ENCODE measurements at regions not wholly inside any gene's neighbourhood (a gene's known extent, or its start where the extent isn't known, plus 50 kb on each side); places are given as distances from the start of the nearest gene placed in this dataset.
"Not testable (repeated sequence)": the region's sequence is repeated elsewhere in the genome, so short reads cannot be mapped to it uniquely, and the experiment has no call there.

DNA sequence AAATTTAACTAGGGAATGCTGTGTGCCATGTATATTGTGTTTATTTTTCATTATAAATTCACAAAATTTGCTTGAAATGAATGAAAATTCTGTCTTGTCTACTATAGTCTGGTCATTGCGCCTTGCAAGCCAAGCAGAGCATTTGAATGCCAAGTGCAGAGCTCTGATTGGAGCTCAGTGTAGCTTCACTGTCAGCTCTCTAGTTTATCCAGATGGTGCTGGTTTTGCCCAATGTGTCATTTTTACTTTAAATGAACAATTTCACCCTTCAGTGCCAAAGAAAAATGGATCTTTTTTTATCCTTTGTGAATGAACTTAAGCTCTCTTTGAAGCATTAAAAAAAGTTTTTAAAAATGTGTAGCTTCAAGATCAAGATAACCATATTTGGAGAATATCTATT lies 225.6 kb upstream of the CACNA2D1 start:
- POLR2A ChIA-PET: no interaction called here

GRCh38 chr7:82668676-82669075 lies 225.1 kb upstream of the CACNA2D1 start:
- Mint-ChIP-seq H3K4me3 (no peak overlapping the region), H3K27ac (no peak overlapping the region), H3K27me3 (peaks cover 6% of the 10 kb centered on the region), H3K9me3 (no peaks in the 10 kb centered on the region), H3K4me1 (peaks cover 2% of the 10 kb centered on the region), H3K36me3 (no peaks in the 10 kb centered on the region)
- POLR2A ChIA-PET: no interaction called here
- ATAC-seq (ENCODE audit: low read depth) (no peak), DNase-seq (no peak)

More for the DNA sequence above, 225.6 kb upstream of the CACNA2D1 start:
- Mint-ChIP-seq H3K27me3 (peaks cover 6% of the 10 kb centered on the region), H3K36me3 (no peaks in the 10 kb centered on the region), H3K27ac (no peak overlapping the region), H3K4me1 (peaks cover 4% of the 10 kb centered on the region), H3K4me3 (no peak overlapping the region), H3K9me3 (no peaks in the 10 kb centered on the region)
- no peak for ATAC-seq (ENCODE audit: low read depth)
- no peak for DNase-seq

DNA sequence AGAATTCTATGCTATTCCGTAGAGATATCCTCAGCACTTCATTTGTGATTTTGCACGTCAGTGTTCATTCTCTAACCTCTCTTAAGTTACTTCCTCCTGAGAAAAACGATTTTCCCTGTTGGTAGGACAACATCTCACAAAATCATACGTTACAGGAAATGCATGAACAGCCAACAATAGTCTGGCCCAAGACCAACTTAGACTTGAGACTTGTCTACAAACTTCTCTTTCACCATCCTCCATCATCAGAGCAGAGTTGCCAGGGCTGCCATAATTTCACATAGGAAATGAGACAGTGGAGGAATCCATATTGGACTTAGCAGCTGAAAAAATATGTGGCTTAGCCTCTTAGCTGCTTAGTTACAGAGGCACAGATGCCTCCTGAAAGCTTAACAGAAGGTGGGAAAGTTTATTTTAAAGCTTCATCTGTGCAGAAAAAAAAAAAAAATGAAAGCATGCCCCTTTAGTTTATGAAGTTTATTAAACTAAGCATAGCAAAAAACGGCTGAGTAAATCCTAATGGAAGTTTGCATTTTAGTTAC lies 222.5 kb upstream of the CACNA2D1 start:
- POLR2A ChIA-PET: no interaction called here
- Mint-ChIP-seq H3K27ac (no peak overlapping the region), H3K4me3 (no peak overlapping the region), H3K27me3 (peaks cover 6% of the 10 kb centered on the region), H3K36me3 (no peaks in the 10 kb centered on the region), H3K4me1 (peaks cover 2% of the 10 kb centered on the region), H3K9me3 (no peaks in the 10 kb centered on the region)
- DNase-seq: no peak
- ATAC-seq (ENCODE audit: low read depth): no peak

GRCh38 chr7:82655965-82656364 lies 212.4 kb upstream of the CACNA2D1 start:
- Mint-ChIP-seq H3K27ac (no peak overlapping the region), H3K9me3 (peaks cover 10% of the 10 kb centered on the region), H3K27me3 (no peaks in the 10 kb centered on the region), H3K4me3 (no peak overlapping the region), H3K4me1 (no peaks in the 10 kb centered on the region), H3K36me3 (peaks cover 2% of the 10 kb centered on the region)
- DNase-seq (no peak), ATAC-seq (ENCODE audit: low read depth) (no peak)
- POLR2A ChIA-PET: no interaction called here

GRCh38 chr7:82650095-82650494 lies 206.5 kb upstream of the CACNA2D1 start:
- H3K4me1 Mint-ChIP-seq; ATAC-seq (ENCODE audit: low read depth); POLR2A ChIA-PET; H3K9me3 Mint-ChIP-seq; DNase-seq; H3K36me3 Mint-ChIP-seq; H3K4me3 Mint-ChIP-seq; H3K27ac Mint-ChIP-seq; H3K27me3 Mint-ChIP-seq: not testable (repeated sequence)

GRCh38 chr7:82633592-82633991 lies 190.0 kb upstream of the CACNA2D1 start:
- Mint-ChIP-seq H3K9me3 (no peaks in the 10 kb centered on the region), H3K27me3 (no peaks in the 10 kb centered on the region), H3K27ac (no peak overlapping the region), H3K4me1 (no peaks in the 10 kb centered on the region), H3K36me3 (no peaks in the 10 kb centered on the region), H3K4me3 (no peak overlapping the region)
- POLR2A ChIA-PET: no interaction called here
- no peak for DNase-seq
- ATAC-seq (ENCODE audit: low read depth): no peak

GRCh38 chr7:82631998-82632397 lies 188.4 kb upstream of the CACNA2D1 start:
- POLR2A ChIA-PET: no interaction called here
- Mint-ChIP-seq H3K36me3 (no peaks in the 10 kb centered on the region), H3K9me3 (no peaks in the 10 kb centered on the region), H3K27ac (no peak overlapping the region), H3K4me1 (no peaks in the 10 kb centered on the region), H3K4me3 (no peak overlapping the region), H3K27me3 (no peaks in the 10 kb centered on the region)
- ATAC-seq (ENCODE audit: low read depth): no peak
- DNase-seq: no peak

GRCh38 chr7:82629583-82629982 lies 186.0 kb upstream of the CACNA2D1 start:
- no peak overlapping the region for H3K4me3 Mint-ChIP-seq
- H3K27me3 Mint-ChIP-seq: no peaks in the 10 kb centered on the region
- H3K9me3 Mint-ChIP-seq: no peaks in the 10 kb centered on the region
- no peak for ATAC-seq (ENCODE audit: low read depth)
- POLR2A ChIA-PET: no interaction called here
- H3K36me3 Mint-ChIP-seq: no peaks in the 10 kb centered on the region
- no peaks in the 10 kb centered on the region for H3K4me1 Mint-ChIP-seq
- no peak overlapping the region for H3K27ac Mint-ChIP-seq
- no peak for DNase-seq

- POLR2A ChIA-PET: no interaction called here
- no peaks in the 10 kb centered on the region for H3K9me3 Mint-ChIP-seq
- H3K4me3 Mint-ChIP-seq: no peak overlapping the region
- no peak overlapping the region for H3K27ac Mint-ChIP-seq
- H3K27me3 Mint-ChIP-seq: no peaks in the 10 kb centered on the region
- DNase-seq: no peak
- H3K36me3 Mint-ChIP-seq: no peaks in the 10 kb centered on the region
- H3K4me1 Mint-ChIP-seq: no peaks in the 10 kb centered on the region
- no peak for ATAC-seq (ENCODE audit: low read depth)
Measured at GRCh38 chr7:82625377-82625776, 181.8 kb upstream of the CACNA2D1 start.

DNA sequence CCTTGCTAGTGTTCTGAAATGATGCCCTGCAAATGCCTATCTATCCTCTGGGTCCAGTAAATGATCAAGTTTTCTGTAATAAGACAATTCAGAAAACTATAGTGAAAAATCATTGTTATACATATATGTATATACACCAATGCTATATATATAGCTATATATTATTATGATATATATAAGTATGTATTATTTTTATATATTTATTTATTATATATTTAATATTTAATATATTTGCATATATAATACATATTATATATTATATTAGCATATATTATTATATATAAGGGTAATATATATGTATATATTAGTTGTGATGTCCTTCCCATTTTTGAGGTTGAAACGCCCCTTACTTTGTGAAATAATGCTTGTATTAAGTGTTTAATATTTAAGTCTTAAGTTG lies 181.4 kb upstream of the CACNA2D1 start:
- no peak for ATAC-seq (ENCODE audit: low read depth)
- Mint-ChIP-seq H3K4me1 (no peaks in the 10 kb centered on the region), H3K36me3 (no peaks in the 10 kb centered on the region), H3K27me3 (no peaks in the 10 kb centered on the region), H3K27ac (no peak overlapping the region), H3K4me3 (no peak overlapping the region), H3K9me3 (no peaks in the 10 kb centered on the region)
- DNase-seq: no peak
- POLR2A ChIA-PET: no interaction called here

- Mint-ChIP-seq H3K9me3 (no peaks in the 10 kb centered on the region), H3K27me3 (no peaks in the 10 kb centered on the region), H3K36me3 (no peaks in the 10 kb centered on the region), H3K4me1 (no peaks in the 10 kb centered on the region), H3K4me3 (no peak overlapping the region), H3K27ac (no peak overlapping the region)
- POLR2A ChIA-PET: no interaction called here
- ATAC-seq (ENCODE audit: low read depth): no peak
- DNase-seq: no peak
Measured at GRCh38 chr7:82624337-82624736, 180.8 kb upstream of the CACNA2D1 start.

- H3K4me1 Mint-ChIP-seq: no peaks in the 10 kb centered on the region
- ATAC-seq (ENCODE audit: low read depth) (no peak), DNase-seq (no peak)
- no peak overlapping the region for H3K4me3 Mint-ChIP-seq
- no peaks in the 10 kb centered on the region for H3K27me3 Mint-ChIP-seq
- no peak overlapping the region for H3K27ac Mint-ChIP-seq
- POLR2A ChIA-PET: no interaction called here
- H3K9me3 Mint-ChIP-seq: no peaks in the 10 kb centered on the region
- H3K36me3 Mint-ChIP-seq: no peaks in the 10 kb centered on the region
Measured at GRCh38 chr7:82623812-82624211, 180.2 kb upstream of the CACNA2D1 start.

DNA sequence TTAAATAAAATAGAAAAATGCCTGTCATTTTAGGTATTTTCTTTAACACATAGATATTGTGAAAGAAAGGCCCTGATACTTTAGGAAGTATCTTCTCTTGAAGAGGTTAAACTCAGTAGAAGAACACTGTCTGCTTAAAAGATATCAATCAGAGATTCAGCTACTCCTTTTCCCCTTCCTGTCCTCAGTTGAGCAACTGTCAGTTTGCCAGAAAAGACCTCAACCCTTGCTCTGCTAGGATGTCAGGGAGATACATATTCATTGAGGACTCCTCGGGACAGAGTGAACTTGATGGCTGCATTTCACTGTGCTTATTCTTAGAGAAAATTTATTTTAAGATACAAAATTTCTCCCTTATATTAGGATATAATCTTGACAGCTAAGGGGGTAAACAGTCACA lies 173.6 kb upstream of the CACNA2D1 start:
- Mint-ChIP-seq H3K27ac (no peak overlapping the region), H3K4me3 (no peak overlapping the region), H3K27me3 (no peaks in the 10 kb centered on the region), H3K4me1 (no peaks in the 10 kb centered on the region), H3K36me3 (no peaks in the 10 kb centered on the region), H3K9me3 (no peaks in the 10 kb centered on the region)
- DNase-seq (no peak), ATAC-seq (ENCODE audit: low read depth) (no peak)
- POLR2A ChIA-PET: no interaction called here

DNA sequence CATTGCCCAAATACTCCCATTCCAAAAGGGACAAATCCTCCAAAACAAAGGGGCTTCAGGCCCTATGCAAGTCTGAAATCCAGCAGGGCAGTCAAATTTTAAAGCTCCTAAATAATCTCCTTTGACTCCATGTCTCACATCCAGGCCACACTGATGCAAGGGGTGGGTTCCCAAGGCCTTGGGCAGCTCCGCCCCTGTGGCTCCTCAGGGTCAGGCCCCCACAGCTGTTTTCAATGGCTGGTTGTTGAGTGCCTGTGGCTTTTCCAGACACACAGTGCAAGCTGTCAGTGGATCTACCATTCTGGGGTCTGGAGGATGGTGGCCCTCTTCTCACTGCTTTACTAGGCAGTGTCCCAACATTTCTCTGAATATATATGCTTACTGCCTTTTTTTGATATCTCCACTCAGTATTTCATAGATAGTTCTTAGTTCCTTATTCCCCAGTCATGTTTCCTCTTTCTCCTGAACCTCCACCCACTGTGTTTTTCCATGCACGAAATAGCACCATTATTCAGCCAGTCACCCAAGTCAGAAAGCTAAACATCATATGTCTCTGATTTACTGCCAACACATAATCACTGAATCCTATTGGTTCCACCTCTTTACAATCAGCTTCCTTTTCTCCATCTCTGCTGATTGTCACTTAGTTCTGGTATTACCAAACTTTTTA lies 172.6 kb upstream of the CACNA2D1 start:
- DNase-seq: no peak
- no peaks in the 10 kb centered on the region for H3K36me3 Mint-ChIP-seq
- POLR2A ChIA-PET: no interaction called here
- H3K27me3 Mint-ChIP-seq: no peaks in the 10 kb centered on the region
- no peaks in the 10 kb centered on the region for H3K4me1 Mint-ChIP-seq
- H3K27ac Mint-ChIP-seq: no peak overlapping the region
- no peak for ATAC-seq (ENCODE audit: low read depth)
- no peak overlapping the region for H3K4me3 Mint-ChIP-seq
- H3K9me3 Mint-ChIP-seq: no peaks in the 10 kb centered on the region

DNA sequence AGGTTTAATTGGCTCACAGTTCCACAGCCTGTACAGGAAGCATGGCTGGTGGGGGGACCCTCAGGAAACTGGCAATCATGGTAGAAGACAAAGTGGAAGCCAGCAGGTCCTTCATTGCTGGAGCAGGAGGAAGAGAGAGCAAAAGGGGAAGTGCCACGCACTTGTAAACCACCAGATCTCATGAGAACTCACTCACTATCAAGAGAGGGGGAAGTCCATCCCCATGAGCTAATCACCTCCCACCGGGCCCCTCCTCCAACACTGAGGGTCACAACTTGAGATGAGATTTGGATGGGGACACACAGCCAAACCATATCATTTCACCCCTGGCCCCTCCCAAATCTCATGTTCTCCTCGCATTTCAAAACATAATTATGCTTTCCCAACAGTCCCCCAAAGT lies 171.9 kb upstream of the CACNA2D1 start:
- H3K27ac Mint-ChIP-seq: no peak overlapping the region
- ATAC-seq (ENCODE audit: low read depth): no peak
- H3K36me3 Mint-ChIP-seq: no peaks in the 10 kb centered on the region
- H3K27me3 Mint-ChIP-seq: no peaks in the 10 kb centered on the region
- H3K4me1 Mint-ChIP-seq: no peaks in the 10 kb centered on the region
- no peak for DNase-seq
- no peak overlapping the region for H3K4me3 Mint-ChIP-seq
- POLR2A ChIA-PET: interaction anchor here (0.7 kb wide), 1 partner anchor 29 kb away, joined by 3 read pairs; no protein-coding TSS in a partner anchor
- no peaks in the 10 kb centered on the region for H3K9me3 Mint-ChIP-seq
